Adrenal gland (tissue), 5 donors: ENCODE measurements at regions not wholly inside any gene's neighbourhood (a gene's known extent, or its start where the extent isn't known, plus 50 kb on each side); places are given as distances from the start of the nearest gene placed in this dataset.

Source experiments
- CTCF ChIP-seq, 6 experiments: fragments of 450-650 bp in 4 of 6; fragments of 200-600 bp in 2 of 6; sonication (generic) in 1 of 6; IDR thresholded peaks; 1 replicate in 5 of 6; 2 replicates in 1 of 6; pipeline versions ENCODE4 v1.5.1 to v1.8.0; 2016 to 2021; ENCODE audit warnings: antibody characterized with exemption in 6 of 6, mild to moderate bottlenecking in 2 of 6, moderate library complexity in 1 of 6
- POLR2A ChIP-seq, 2 donors: fragments of 450-650 bp; IDR thresholded peaks; one replicate each; pipeline ENCODE4 v1.6.1; 2017; ENCODE audit warnings: antibody characterized with exemption in 2 of 2, mild to moderate bottlenecking in 2 of 2, moderate library complexity in 1 of 2
- donor health status: DM: no; HTN: no; CAD: no.

- no peak for TF ChIP-seq CTCF (IDR thresholded peaks at IDR 0.05)
- no peak for TF ChIP-seq POLR2A (IDR thresholded peaks at IDR 0.05)
Measured at GRCh38 chr7:153385502-153385901, 626.0 kb downstream of the ACTR3B start.
